HCT116 (cell line): ENCODE measurements at regions not wholly inside any gene's neighbourhood (a gene's known extent, or its start where the extent isn't known, plus 50 kb on each side); places are given as distances from the start of the nearest gene placed in this dataset.

Experiments used
- ATAC-seq: fragments of 200-7000 bp; cut with Tn5 transposase; 2 replicates; pipeline ENCODE4 v1.9.1; 2020; ENCODE audit warnings: mild to moderate bottlenecking, moderate library complexity
- BruUV-seq: library from RNA; stranded (reverse); fragments of 400-500 nt; replicated peaks from 2 replicates; lab custom pipeline; 2021; lab: Mats Ljungman, UMichigan
- CTCF ChIA-PET: fragments of 300-600 bp; sonication (Branson Sonifier 250); formaldehyde crosslinking; loops from one replicate; lab custom pipeline; 2021; ENCODE audit warnings: antibody characterized with exemption; lab: Charles Lee
- POLR2A ChIA-PET: fragments of 300-600, 350-600 bp; sonication (Branson Sonifier 250); formaldehyde crosslinking; loops from one replicate; lab custom pipeline; 2021; ENCODE audit warnings: antibody characterized with exemption; lab: Charles Lee
- RAD21 ChIA-PET, 2 experiments: fragments of 300-600 bp; sonication (Branson Sonifier 250); formaldehyde crosslinking; loops; one replicate each; lab custom pipeline; 2023; ENCODE audit warnings: low total read pairs in 2 of 2; ENCODE audit not compliant: uncharacterized antibody in 2 of 2, unreplicated experiment in 2 of 2, low non-redundant PET in 1 of 2; lab: Charles Lee
- DNase-seq: peaks from one replicate; pipeline ENCODE4 v3.0.0-alpha.2; 2010; ENCODE audit warnings: low read depth, low spot score
- H2AFZ ChIP-seq: fragments of 200-600 bp; shearing (Covaris generic), sonication (generic); 2 replicates; pipeline ENCODE4 v1.6.1; 2017; ENCODE audit warnings: low read depth, mixed run types, mixed read lengths, antibody characterized with exemption, low read length; ENCODE audit not compliant: poor library complexity, severe bottlenecking
- H3K27ac ChIP-seq: 2 replicates; pipeline ENCODE4 v1.5.1; 2012; ENCODE audit warnings: low read depth, low read length
- H3K27me3 ChIP-seq: fragments of 200-600 bp; sonication (generic); 2 replicates; pipeline ENCODE4 v1.6.1; 2016; ENCODE audit warnings: mixed run types, low read length, mixed read lengths; ENCODE audit not compliant: insufficient read depth
- H3K36me3 ChIP-seq, 2 experiments: fragments of 200-500 bp in 1 of 2; fragments of 200-600 bp in 1 of 2; sonication (Bioruptor generic) in 1 of 2; sonication (generic) in 1 of 2; 2 replicates each; pipeline versions ENCODE4 v1.5.1 to v1.6.1; 2014 to 2016; ENCODE audit warnings: low read length in 2 of 2, inconsistent platforms in 1 of 2, mixed read lengths in 1 of 2, mixed run types in 1 of 2; ENCODE audit not compliant: insufficient read depth in 2 of 2, control insufficient read depth in 1 of 2
- H3K4me1 ChIP-seq, 2 experiments: fragments of 200-600 bp in 1 of 2; sonication (generic) in 1 of 2; 2 replicates each; pipeline versions ENCODE4 v1.5.1 to v1.6.1; 2012 to 2017; ENCODE audit warnings: low read length in 2 of 2, inconsistent platforms in 1 of 2, mild to moderate bottlenecking in 1 of 2, mixed read lengths in 1 of 2, mixed run types in 1 of 2, moderate library complexity in 1 of 2; ENCODE audit not compliant: insufficient read depth in 2 of 2, control insufficient read depth in 1 of 2
- H3K4me2 ChIP-seq: fragments of 200-600 bp; sonication (generic); 2 replicates; pipeline ENCODE4 v1.6.1; 2017; ENCODE audit warnings: mixed run types, low read length, mixed read lengths
- H3K4me3 ChIP-seq, 2 experiments: fragments of 200-600 bp in 1 of 2; sonication (generic) in 1 of 2; replicated peaks in 1 of 2; 2 replicates each; pipeline ENCODE4 v1.5.1; 2011 to 2016; ENCODE audit warnings: low read length in 2 of 2, control low read depth in 1 of 2, low read depth in 1 of 2, mild to moderate bottlenecking in 1 of 2, mixed read lengths in 1 of 2, mixed run types in 1 of 2
- H3K79me2 ChIP-seq: fragments of 200-600 bp; sonication (generic); 2 replicates; pipeline ENCODE4 v1.6.1; 2017; ENCODE audit warnings: mild to moderate bottlenecking, mixed run types, low read length, moderate library complexity, mixed read lengths; ENCODE audit not compliant: insufficient read depth
- H3K9ac ChIP-seq: fragments of 200-600 bp; sonication (generic); 2 replicates; pipeline ENCODE4 v1.6.1; 2016; ENCODE audit warnings: low read length, mixed read lengths
- H3K9me2 ChIP-seq: fragments of 200-600 bp; sonication (generic), shearing (Covaris generic); 2 replicates; pipeline ENCODE4 v1.6.1; 2017; ENCODE audit warnings: mixed run types, mild to moderate bottlenecking, moderate library complexity; ENCODE audit not compliant: insufficient read depth
- H3K9me3 ChIP-seq, 2 experiments: fragments of 200-500 bp in 1 of 2; fragments of 200-600 bp in 1 of 2; sonication (Bioruptor generic) in 1 of 2; sonication (generic) in 1 of 2; 2 replicates each; pipeline ENCODE4 v1.6.1; 2014 to 2017; ENCODE audit warnings: low read length in 2 of 2, mixed read lengths in 2 of 2, inconsistent platforms in 1 of 2, low read depth in 1 of 2, mild to moderate bottlenecking in 1 of 2, mixed run types in 1 of 2, moderate library complexity in 1 of 2; ENCODE audit not compliant: control insufficient read depth in 1 of 2, insufficient read depth in 1 of 2
- H4K20me1 ChIP-seq: fragments of 200-600 bp; sonication (generic), shearing (Covaris generic); 2 replicates; pipeline ENCODE4 v1.6.1; 2017; ENCODE audit warnings: mixed run types, mild to moderate bottlenecking, moderate library complexity; ENCODE audit not compliant: insufficient read depth
- CBX3 ChIP-seq: IDR thresholded peaks from 2 replicates; pipeline ENCODE4 v1.6.1; 2012; ENCODE audit warnings: low read depth
- CEBPB ChIP-seq: IDR thresholded peaks from 2 replicates; pipeline ENCODE4 v1.6.1; 2012; ENCODE audit warnings: low read depth
- EGR1 ChIP-seq: IDR thresholded peaks from 2 replicates; pipeline ENCODE4 v1.6.1; 2012; ENCODE audit warnings: low read depth
- ELF1 ChIP-seq: IDR thresholded peaks from 2 replicates; pipeline ENCODE4 v1.6.1; 2012; ENCODE audit warnings: low read depth, borderline replicate concordance
- EZH2 ChIP-seq: fragments of 200-600 bp; sonication (generic); IDR thresholded peaks from 2 replicates; pipeline ENCODE4 v1.6.1; 2017; ENCODE audit warnings: antibody characterized with exemption, mixed run types
- POLR2AphosphoS5 ChIP-seq: IDR thresholded peaks from 2 replicates; pipeline ENCODE4 v1.6.1; 2011; ENCODE audit warnings: mild to moderate bottlenecking, low read depth, low read length, moderate library complexity
- RAD21 ChIP-seq: IDR thresholded peaks from 2 replicates; pipeline ENCODE4 v1.6.1; 2012; ENCODE audit warnings: low read depth, mild to moderate bottlenecking
- SRF ChIP-seq: IDR thresholded peaks from 2 replicates; pipeline ENCODE4 v1.6.1; 2012; ENCODE audit warnings: low read depth
- YY1 ChIP-seq: IDR thresholded peaks from 2 replicates; pipeline ENCODE4 v1.6.1; 2011; ENCODE audit warnings: low read length, low read depth, moderate library complexity, mild to moderate bottlenecking; ENCODE audit not compliant: insufficient replicate concordance; ENCODE audit errors: extremely low read depth
- ZFX ChIP-seq: fragments of 450-650 bp; IDR thresholded peaks from 2 replicates; pipeline ENCODE4 v1.6.1; 2017
- intact Hi-C: fragments of 100-400 bp; cut with micrococcal nuclease; formaldehyde crosslinking; loops from 2 replicates; pipeline ENCODE4 v1.10.0; 2022
- TF ChIP-seq, protein P1 (sequence below): IDR thresholded peaks from 2 replicates; pipeline ENCODE4 v1.6.1; 2012
- TF ChIP-seq, protein P2 (sequence below): IDR thresholded peaks from 2 replicates; pipeline ENCODE4 v1.6.1; 2012

DNA sequence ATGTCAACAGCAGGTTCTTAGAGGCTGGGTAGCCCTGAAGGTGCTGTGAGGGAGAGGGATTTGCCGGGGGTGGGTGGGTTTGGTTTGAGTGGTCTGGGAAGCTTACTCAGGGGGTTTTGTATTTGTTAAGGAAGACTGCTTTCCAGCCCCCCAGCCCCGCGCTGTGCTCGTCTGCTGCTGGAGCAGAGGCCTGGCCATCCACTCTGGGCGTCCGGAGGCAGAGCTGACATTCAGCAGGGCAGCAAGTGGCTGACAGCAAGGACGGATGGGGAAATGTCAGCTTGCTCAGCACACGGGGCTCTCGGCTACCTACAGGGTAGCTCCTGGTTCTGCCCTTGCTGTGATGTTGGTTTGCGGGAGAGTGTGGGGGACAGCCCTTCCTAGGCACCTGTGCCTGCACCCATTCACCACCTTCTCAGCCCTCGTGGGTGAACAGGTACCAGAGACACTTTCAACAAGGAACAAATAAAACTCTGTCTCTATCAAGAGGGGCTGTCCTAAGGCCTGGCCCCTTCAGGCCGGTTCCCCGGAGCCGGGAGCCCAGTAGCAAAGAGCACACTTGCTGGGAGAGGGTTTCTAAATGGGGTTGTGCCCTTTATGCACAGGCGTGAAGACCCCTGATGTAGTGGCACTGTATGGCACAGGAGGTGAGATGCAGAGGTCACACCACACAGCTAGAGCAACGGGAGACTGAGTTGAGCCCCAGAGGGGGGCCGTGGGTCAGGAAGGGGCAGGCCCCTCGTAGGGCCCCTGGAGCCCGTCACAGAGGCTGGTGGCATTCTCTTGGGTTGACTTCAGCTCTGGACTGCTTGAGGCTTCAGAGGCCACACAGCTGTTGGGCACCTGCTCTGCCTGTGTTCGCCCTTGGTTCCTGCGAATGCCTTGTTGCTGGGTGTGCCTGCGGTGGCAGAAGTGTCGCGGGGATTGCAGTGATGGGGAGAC is 72.2 kb upstream of the SHH start:
- RAD21 ChIA-PET: no interaction called here

More for the DNA sequence above, 72.2 kb upstream of the SHH start:
- no peaks in the 10 kb centered on the region for H4K20me1 ChIP-seq
- intact Hi-C loops: no loop called here
- ChIA-PET CTCF (no interaction called here), POLR2A (no interaction called here)
- H3K9me2 ChIP-seq: no peaks in the 10 kb centered on the region
- H3K4me3 ChIP-seq: no peak overlapping the region
- ATAC-seq (no peak), DNase-seq (no peak)
- no peak overlapping the region for H2AFZ ChIP-seq
- H3K79me2 ChIP-seq: no peaks in the 10 kb centered on the region
- no peak overlapping the region for H3K9ac ChIP-seq
- H3K27ac ChIP-seq: no peak overlapping the region
- H3K4me2 ChIP-seq: no peak overlapping the region
- H3K36me3 ChIP-seq: no peaks in the 10 kb centered on the region
- peaks cover 0 to 5% of the 10 kb centered on the region in 2 experiments; a peak in 1 of 4 replicates for H3K4me1 ChIP-seq
- BruUV-seq: no TSS peak
- TF ChIP-seq, protein P1, sequence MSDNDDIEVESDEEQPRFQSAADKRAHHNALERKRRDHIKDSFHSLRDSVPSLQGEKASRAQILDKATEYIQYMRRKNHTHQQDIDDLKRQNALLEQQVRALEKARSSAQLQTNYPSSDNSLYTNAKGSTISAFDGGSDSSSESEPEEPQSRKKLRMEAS: no peak
- TF ChIP-seq EGR1: no peak
- TF ChIP-seq CEBPB: no peak
- no peak for TF ChIP-seq ELF1
- TF ChIP-seq EZH2: no peak
- no peak for TF ChIP-seq CBX3
- no peak for TF ChIP-seq YY1
- TF ChIP-seq RAD21: no peak
- TF ChIP-seq POLR2AphosphoS5: no peak
- TF ChIP-seq SRF: no peak
- TF ChIP-seq, protein P2, sequence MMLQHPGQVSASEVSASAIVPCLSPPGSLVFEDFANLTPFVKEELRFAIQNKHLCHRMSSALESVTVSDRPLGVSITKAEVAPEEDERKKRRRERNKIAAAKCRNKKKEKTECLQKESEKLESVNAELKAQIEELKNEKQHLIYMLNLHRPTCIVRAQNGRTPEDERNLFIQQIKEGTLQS: no peak
- no peak for TF ChIP-seq ZFX
- H3K27me3 ChIP-seq: no peaks in the 10 kb centered on the region
- H3K9me3 ChIP-seq: no peaks in the 10 kb centered on the region
